Breast epithelium (tissue), 4 donors: ENCODE measurements at regions not wholly inside any gene's neighbourhood (a gene's known extent, or its start where the extent isn't known, plus 50 kb on each side); places are given as distances from the start of the nearest gene placed in this dataset.
A peak's percentile ranks its signal among the peaks of the same experiment; 100 is the strongest.

Experiments used
- DNase-seq, 2 donors: peaks; one replicate each; pipeline ENCODE4 v3.0.0-alpha.2; 2019; ENCODE audit warnings: low spot score in 2 of 2
- H3K27ac ChIP-seq, 2 donors: fragments of 200-600 bp; sonication (generic) in 1 of 2; one replicate each; pipeline ENCODE4 v1.5.1; 2016 to 2019; ENCODE audit warnings: mild to moderate bottlenecking in 1 of 2
- H3K27me3 ChIP-seq, 2 donors: fragments of 200-600 bp; sonication (generic) in 1 of 2; one replicate each; pipeline versions ENCODE4 v1.5.1 to v1.6.0; 2017 to 2019; ENCODE audit warnings: control low read depth in 1 of 2, mild to moderate bottlenecking in 1 of 2
- H3K36me3 ChIP-seq: fragments of 200-600 bp; one replicate; pipeline ENCODE4 v1.5.1; 2019
- H3K4me1 ChIP-seq, 2 donors: fragments of 200-600 bp; sonication (generic); one replicate each; pipeline ENCODE4 v1.5.1; 2016 to 2019; ENCODE audit warnings: control low read depth in 1 of 2
- H3K4me3 ChIP-seq, 3 donors: fragments of 200-600 bp; sonication (generic); 1 replicate in 2 of 3; 2 replicates in 1 of 3; pipeline ENCODE4 v1.5.1; 2016 to 2019; ENCODE audit warnings: mild to moderate bottlenecking in 3 of 3, moderate library complexity in 2 of 3
- H3K9me3 ChIP-seq, 2 donors: fragments of 200-600 bp; sonication (generic) in 1 of 2; one replicate each; pipeline ENCODE4 v1.5.1; 2016 to 2019; ENCODE audit warnings: control low read depth in 1 of 2
- POLR2A ChIP-seq: fragments of 450-650 bp; IDR thresholded peaks from one replicate; pipeline ENCODE4 v1.6.1; 2016; ENCODE audit warnings: antibody characterized with exemption, mild to moderate bottlenecking, moderate library complexity
- POLR2AphosphoS5 ChIP-seq, 3 donors: sonication (generic); formaldehyde crosslinking; IDR thresholded peaks; one replicate each; pipeline ENCODE4 v1.6.1; 2017; ENCODE audit warnings: antibody characterized with exemption in 3 of 3
- intact Hi-C: fragments of 100-400 bp; cut with DNase I; formaldehyde crosslinking; loops from one replicate; pipeline ENCODE4 v1.15.1; 2023; ENCODE audit warnings: low total_unique reads
- TF ChIP-seq, protein P1 (sequence below), 3 donors: fragments of 450-650 bp; IDR thresholded peaks; one replicate each; pipeline ENCODE4 v1.5.1; 2016 to 2017; ENCODE audit warnings: antibody characterized with exemption in 3 of 3, mild to moderate bottlenecking in 3 of 3, moderate library complexity in 3 of 3

- DNase-seq: no peak
- no peaks in the 10 kb centered on the region for H3K27me3 ChIP-seq
- H3K9me3 ChIP-seq: no peaks in the 10 kb centered on the region
- H3K27ac ChIP-seq: no peak overlapping the region
- intact Hi-C loops: no loop called here
- TF ChIP-seq POLR2AphosphoS5 (IDR thresholded peaks at IDR 0.05) (no peak), POLR2A (no peak)
- TF ChIP-seq, protein P1, sequence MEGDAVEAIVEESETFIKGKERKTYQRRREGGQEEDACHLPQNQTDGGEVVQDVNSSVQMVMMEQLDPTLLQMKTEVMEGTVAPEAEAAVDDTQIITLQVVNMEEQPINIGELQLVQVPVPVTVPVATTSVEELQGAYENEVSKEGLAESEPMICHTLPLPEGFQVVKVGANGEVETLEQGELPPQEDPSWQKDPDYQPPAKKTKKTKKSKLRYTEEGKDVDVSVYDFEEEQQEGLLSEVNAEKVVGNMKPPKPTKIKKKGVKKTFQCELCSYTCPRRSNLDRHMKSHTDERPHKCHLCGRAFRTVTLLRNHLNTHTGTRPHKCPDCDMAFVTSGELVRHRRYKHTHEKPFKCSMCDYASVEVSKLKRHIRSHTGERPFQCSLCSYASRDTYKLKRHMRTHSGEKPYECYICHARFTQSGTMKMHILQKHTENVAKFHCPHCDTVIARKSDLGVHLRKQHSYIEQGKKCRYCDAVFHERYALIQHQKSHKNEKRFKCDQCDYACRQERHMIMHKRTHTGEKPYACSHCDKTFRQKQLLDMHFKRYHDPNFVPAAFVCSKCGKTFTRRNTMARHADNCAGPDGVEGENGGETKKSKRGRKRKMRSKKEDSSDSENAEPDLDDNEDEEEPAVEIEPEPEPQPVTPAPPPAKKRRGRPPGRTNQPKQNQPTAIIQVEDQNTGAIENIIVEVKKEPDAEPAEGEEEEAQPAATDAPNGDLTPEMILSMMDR (IDR thresholded peaks at IDR 0.05): no peak
- H3K4me1 ChIP-seq: no peaks in the 10 kb centered on the region
- no peak overlapping the region for H3K4me3 ChIP-seq
- H3K36me3 ChIP-seq: no peaks in the 10 kb centered on the region
These were observed 99.5 kb upstream of the HMCN1 start for GRCh38 chr1:185634704-185635103.

DNA sequence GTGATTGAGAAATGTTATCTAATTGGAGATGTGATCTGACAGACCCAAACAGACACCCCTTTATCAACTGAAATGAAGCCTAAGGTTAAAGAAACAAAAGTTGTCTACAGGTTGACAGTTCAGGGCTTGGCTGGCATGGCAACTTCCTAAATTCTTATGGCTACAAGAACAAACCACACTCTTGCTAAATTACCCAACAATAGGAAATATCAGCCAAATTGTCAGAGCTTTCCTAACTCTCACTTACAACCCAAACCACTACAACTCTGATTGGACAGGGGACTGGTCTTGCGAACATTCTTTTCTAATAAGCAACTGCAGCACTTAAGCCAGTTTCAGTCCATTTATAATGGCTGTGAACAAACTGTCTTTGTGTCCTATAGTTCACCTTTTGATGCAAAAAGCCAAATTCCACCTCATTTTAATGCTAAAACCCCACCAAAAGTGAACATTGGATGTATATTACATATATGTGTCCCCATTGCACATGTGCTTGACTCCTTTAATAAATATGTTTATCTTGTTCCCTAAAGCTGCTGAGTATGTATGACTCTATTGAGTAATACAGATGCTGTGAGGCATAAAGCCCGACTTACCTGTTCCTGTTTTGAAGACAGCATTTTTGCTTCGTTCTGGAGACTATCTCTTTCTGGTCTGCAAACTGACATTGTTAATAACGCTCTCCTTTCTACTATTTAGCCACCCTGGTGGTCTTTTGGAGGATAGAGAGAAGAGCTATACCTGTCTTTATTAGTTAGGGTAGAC lies 101.3 kb upstream of the HMCN1 start:
- Histone ChIP-seq H3K9me3 (no peaks in the 10 kb centered on the region), H3K36me3 (no peaks in the 10 kb centered on the region), H3K27me3 (no peaks in the 10 kb centered on the region), H3K27ac (peak overlapping the region in 1 of 2 donors; percentile 12), H3K4me3 (no peak overlapping the region), H3K4me1 (no peaks in the 10 kb centered on the region)
- peak in 1 of 2 donors; percentile 50 for DNase-seq
- intact Hi-C loops: no loop called here
- TF ChIP-seq, protein P1 (IDR thresholded peaks at IDR 0.05): no peak
- no peak for TF ChIP-seq POLR2A
- TF ChIP-seq POLR2AphosphoS5 (IDR thresholded peaks at IDR 0.05): peak in 1 of 3 donors; percentile 21

DNA sequence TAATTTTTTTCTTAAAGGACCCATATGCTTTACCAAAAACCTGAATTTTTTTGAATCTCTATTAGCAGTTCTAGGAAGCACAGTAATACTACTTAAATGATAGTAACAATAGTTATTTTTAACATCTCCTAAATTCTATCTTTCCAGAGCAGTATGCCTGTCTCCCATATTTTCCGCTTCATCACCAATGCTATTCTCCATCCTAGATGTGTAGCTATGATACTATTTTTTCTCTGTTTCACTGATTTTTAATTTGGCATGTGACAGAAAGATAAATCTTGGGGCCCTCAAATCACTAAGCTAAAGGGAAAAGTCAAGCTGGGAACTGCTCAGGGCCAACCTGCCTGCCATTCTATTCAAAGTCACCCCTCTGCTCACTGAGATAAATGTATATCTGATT lies 102.3 kb upstream of the HMCN1 start:
- Histone ChIP-seq H3K4me1 (no peaks in the 10 kb centered on the region), H3K36me3 (no peaks in the 10 kb centered on the region), H3K4me3 (no peak overlapping the region), H3K27ac (no peak overlapping the region), H3K9me3 (no peaks in the 10 kb centered on the region), H3K27me3 (no peaks in the 10 kb centered on the region)
- no peak for TF ChIP-seq POLR2AphosphoS5 (IDR thresholded peaks at IDR 0.05)
- TF ChIP-seq, protein P1 (IDR thresholded peaks at IDR 0.05): no peak
- no peak for TF ChIP-seq POLR2A
- intact Hi-C loops: no loop called here
- DNase-seq: no peak

GRCh38 chr1:185627761-185628501 lies 106.3 kb upstream of the HMCN1 start:
- intact Hi-C loops: no loop called here
- DNase-seq: no peak
- H3K27me3 ChIP-seq: no peaks in the 10 kb centered on the region

More at GRCh38 chr1:185627761-185628501, 106.3 kb upstream of the HMCN1 start:
- H3K27ac ChIP-seq: no peak overlapping the region
- H3K4me3 ChIP-seq: no peak overlapping the region
- no peaks in the 10 kb centered on the region for H3K4me1 ChIP-seq
- no peaks in the 10 kb centered on the region for H3K9me3 ChIP-seq
- TF ChIP-seq POLR2A: no peak
- no peak for TF ChIP-seq POLR2AphosphoS5 (IDR thresholded peaks at IDR 0.05)
- TF ChIP-seq, protein P1 (IDR thresholded peaks at IDR 0.05): no peak
- no peaks in the 10 kb centered on the region for H3K36me3 ChIP-seq
